ENCODE measurements at regions not wholly inside any gene's neighbourhood (a gene's known extent, or its start where the extent isn't known, plus 50 kb on each side); places are given as distances from the start of the nearest gene placed in this dataset.

GRCh38 chr18:60794802-60795201 lies 422.2 kb upstream of the MC4R start:
- Mint-ChIP-seq H3K4me3 (ENCODE audit: unreplicated experiment) (no peak overlapping the region), H3K9me3 (ENCODE audit: unreplicated experiment) (no peaks in the 10 kb centered on the region), H3K27me3 (ENCODE audit: insufficient read depth, unreplicated experiment) (no peaks in the 10 kb centered on the region), H3K4me1 (ENCODE audit: low read depth, unreplicated experiment) (no peaks in the 10 kb centered on the region), H3K36me3 (ENCODE audit: insufficient read depth, unreplicated experiment) (no peaks in the 10 kb centered on the region), H3K27ac (ENCODE audit: unreplicated experiment) (no peak overlapping the region)
- POLR2A ChIA-PET = no interaction called here
- BruUV-seq (replicated peaks) = no TSS peak
- Histone ChIP-seq H3K4me3 (ENCODE audit: low read depth, low read length) (no peak overlapping the region), H3K27me3 (replicated peaks; ENCODE audit: control insufficient read depth, insufficient read depth, low read length) (no peaks in the 10 kb centered on the region), H3K4me1 (no peaks in the 10 kb centered on the region), H3K9me3 (no peaks in the 10 kb centered on the region), H3K36me3 (ENCODE audit: control insufficient read depth, insufficient read depth, low read length) (no peaks in the 10 kb centered on the region)
- TF ChIP-seq CTCF (IDR thresholded peaks at IDR 0.05; ENCODE audit: insufficient read depth in 1 of 2, low read depth in 1 of 2, low read length in 1 of 2, severe bottlenecking in 1 of 2, unreplicated experiment in 1 of 2) = no peak
- no peak for DNase-seq
- intact Hi-C loops (cut with micrococcal nuclease; ENCODE audit: unreplicated experiment) = no loop called here
- CTCF ChIA-PET = no interaction called here

GRCh38 chr18:60804415-60804814 lies 431.8 kb upstream of the MC4R start:
- Mint-ChIP-seq H3K4me3 (ENCODE audit: unreplicated experiment) (no peak overlapping the region), H3K36me3 (ENCODE audit: insufficient read depth, unreplicated experiment) (no peaks in the 10 kb centered on the region), H3K9me3 (ENCODE audit: unreplicated experiment) (no peaks in the 10 kb centered on the region), H3K27ac (ENCODE audit: unreplicated experiment) (no peak overlapping the region), H3K27me3 (ENCODE audit: insufficient read depth, unreplicated experiment) (peaks cover 4% of the 10 kb centered on the region), H3K4me1 (ENCODE audit: low read depth, unreplicated experiment) (no peaks in the 10 kb centered on the region)
- CTCF ChIA-PET = no interaction called here
- TF ChIP-seq CTCF (IDR thresholded peaks at IDR 0.05; ENCODE audit: insufficient read depth in 1 of 2, low read depth in 1 of 2, low read length in 1 of 2, severe bottlenecking in 1 of 2, unreplicated experiment in 1 of 2) = no peak
- DNase-seq = no peak
- H3K9me3 ChIP-seq = no peaks in the 10 kb centered on the region
- BruUV-seq (replicated peaks) = no TSS peak
- intact Hi-C loops (cut with micrococcal nuclease; ENCODE audit: unreplicated experiment) = no loop called here
- H3K4me1 ChIP-seq = no peaks in the 10 kb centered on the region
- POLR2A ChIA-PET = no interaction called here
- no peaks in the 10 kb centered on the region for H3K27me3 ChIP-seq (replicated peaks; ENCODE audit: control insufficient read depth, insufficient read depth, low read length)
- H3K36me3 ChIP-seq (ENCODE audit: control insufficient read depth, insufficient read depth, low read length) = no peaks in the 10 kb centered on the region
- no peak overlapping the region for H3K4me3 ChIP-seq (ENCODE audit: low read depth, low read length)

- no TSS peak for BruUV-seq (replicated peaks)
- Mint-ChIP-seq H3K4me3 (ENCODE audit: unreplicated experiment) (no peak overlapping the region), H3K9me3 (ENCODE audit: unreplicated experiment) (no peaks in the 10 kb centered on the region), H3K36me3 (ENCODE audit: insufficient read depth, unreplicated experiment) (no peaks in the 10 kb centered on the region), H3K27me3 (ENCODE audit: insufficient read depth, unreplicated experiment) (peaks cover 4% of the 10 kb centered on the region), H3K27ac (ENCODE audit: unreplicated experiment) (no peak overlapping the region), H3K4me1 (ENCODE audit: low read depth, unreplicated experiment) (no peaks in the 10 kb centered on the region)
- H3K9me3 ChIP-seq = no peaks in the 10 kb centered on the region
- no peak for TF ChIP-seq CTCF (IDR thresholded peaks at IDR 0.05; ENCODE audit: insufficient read depth in 1 of 2, low read depth in 1 of 2, low read length in 1 of 2, severe bottlenecking in 1 of 2, unreplicated experiment in 1 of 2)
- intact Hi-C loops (cut with micrococcal nuclease; ENCODE audit: unreplicated experiment) = no loop called here
- CTCF ChIA-PET = no interaction called here
- DNase-seq = no peak
- no peak overlapping the region for H3K4me3 ChIP-seq (ENCODE audit: low read depth, low read length)
- no peaks in the 10 kb centered on the region for H3K27me3 ChIP-seq (replicated peaks; ENCODE audit: control insufficient read depth, insufficient read depth, low read length)
- POLR2A ChIA-PET = no interaction called here
- no peaks in the 10 kb centered on the region for H3K36me3 ChIP-seq (ENCODE audit: control insufficient read depth, insufficient read depth, low read length)
- no peaks in the 10 kb centered on the region for H3K4me1 ChIP-seq
Observed at GRCh38 chr18:60809937-60810336, 437.4 kb upstream of the MC4R start.

Measured in Caco-2 (cell line).